ENCODE measurements at regions not wholly inside any gene's neighbourhood (a gene's known extent, or its start where the extent isn't known, plus 50 kb on each side); places are given as distances from the start of the nearest gene placed in this dataset.
A peak's percentile ranks its signal among the peaks of the same experiment; 100 is the strongest.

DNA sequence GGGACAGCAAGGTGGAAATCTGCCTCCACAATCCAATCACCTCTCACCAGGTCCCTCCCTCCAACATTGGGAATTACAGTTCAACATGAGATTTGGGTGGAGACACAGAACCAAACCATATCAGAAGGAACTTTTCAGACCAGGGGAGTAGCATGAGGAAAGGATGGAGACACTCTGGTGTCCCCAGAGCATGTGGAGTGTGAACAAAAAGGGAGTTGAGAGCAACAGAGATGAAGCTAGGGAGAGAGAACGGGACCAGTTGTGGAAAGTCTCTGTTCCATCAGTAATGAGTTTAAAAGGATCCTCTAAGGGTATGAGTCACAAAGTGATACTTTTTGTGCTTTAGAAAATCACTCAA lies 382.0 kb downstream of the SFMBT2 start (continued):
- TF ChIP-seq TFE3 (CRISPR knock-in tag; IDR thresholded peaks at IDR 0.05), result no peak
- TF ChIP-seq ERF (CRISPR knock-in tag; IDR thresholded peaks at IDR 0.05), result peak; percentile 83; the same call in 1 of the 2 replicates
- no peak for TF ChIP-seq ZNF707 (CRISPR knock-in tag; conservative IDR thresholded peaks at IDR 0.05)
- TF ChIP-seq ZNF436 (CRISPR knock-in tag; IDR thresholded peaks at IDR 0.05), result no peak
- no peak for TF ChIP-seq NR2C2 (CRISPR knock-in tag; IDR thresholded peaks at IDR 0.05)
- TF ChIP-seq NR2C2 (tag; IDR thresholded peaks at IDR 0.05), result peak; percentile 57; the same call in 1 of the 2 replicates
- no peak for TF ChIP-seq HNRNPLL (IDR thresholded peaks at IDR 0.05; ENCODE audit: low read depth, low read length, poor library complexity, severe bottlenecking)
- TF ChIP-seq SMAD2 (IDR thresholded peaks at IDR 0.05; ENCODE audit: low read depth, low read length), result no peak
- TF ChIP-seq SMARCA4 (IDR thresholded peaks at IDR 0.05), result no peak
- no peak for TF ChIP-seq JUND (IDR thresholded peaks at IDR 0.05; ENCODE audit: borderline replicate concordance, low read depth, low read length)
- TF ChIP-seq JUND (tag; IDR thresholded peaks at IDR 0.05; ENCODE audit: borderline replicate concordance, low read depth, low read length), result peak; percentile 25; the same call in 1 of the 3 replicates
- peak; percentile 74 for TF ChIP-seq MGA (IDR thresholded peaks at IDR 0.05)
- TF ChIP-seq FOXA3 (CRISPR knock-in tag; conservative IDR thresholded peaks at IDR 0.05 in 1 of 2, IDR thresholded peaks at IDR 0.05 in 1 of 2), result no peak
- TF ChIP-seq SAFB2 (IDR thresholded peaks at IDR 0.05; ENCODE audit: borderline replicate concordance, low read depth, low read length, severe bottlenecking), result no peak
- TF ChIP-seq, protein P1, sequence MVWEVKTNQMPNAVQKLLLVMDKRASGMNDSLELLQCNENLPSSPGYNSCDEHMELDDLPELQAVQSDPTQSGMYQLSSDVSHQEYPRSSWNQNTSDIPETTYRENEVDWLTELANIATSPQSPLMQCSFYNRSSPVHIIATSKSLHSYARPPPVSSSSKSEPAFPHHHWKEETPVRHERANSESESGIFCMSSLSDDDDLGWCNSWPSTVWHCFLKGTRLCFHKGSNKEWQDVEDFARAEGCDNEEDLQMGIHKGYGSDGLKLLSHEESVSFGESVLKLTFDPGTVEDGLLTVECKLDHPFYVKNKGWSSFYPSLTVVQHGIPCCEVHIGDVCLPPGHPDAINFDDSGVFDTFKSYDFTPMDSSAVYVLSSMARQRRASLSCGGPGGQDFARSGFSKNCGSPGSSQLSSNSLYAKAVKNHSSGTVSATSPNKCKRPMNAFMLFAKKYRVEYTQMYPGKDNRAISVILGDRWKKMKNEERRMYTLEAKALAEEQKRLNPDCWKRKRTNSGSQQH (CRISPR knock-in tag; IDR thresholded peaks at IDR 0.05), result 0 out of 2 replicates have a peak, but pooled peaks have one; percentile 48
